Eye (tissue), 1 donor: ENCODE measurements at regions not wholly inside any gene's neighbourhood (a gene's known extent, or its start where the extent isn't known, plus 50 kb on each side); places are given as distances from the start of the nearest gene placed in this dataset.
"Not testable (repeated sequence)": the region's sequence is repeated elsewhere in the genome, so short reads cannot be mapped to it uniquely, and the experiment has no call there.

Experiments used
- DNase-seq: peaks from one replicate; pipeline ENCODE4 v3.0.0-alpha.2; 2015

DNA sequence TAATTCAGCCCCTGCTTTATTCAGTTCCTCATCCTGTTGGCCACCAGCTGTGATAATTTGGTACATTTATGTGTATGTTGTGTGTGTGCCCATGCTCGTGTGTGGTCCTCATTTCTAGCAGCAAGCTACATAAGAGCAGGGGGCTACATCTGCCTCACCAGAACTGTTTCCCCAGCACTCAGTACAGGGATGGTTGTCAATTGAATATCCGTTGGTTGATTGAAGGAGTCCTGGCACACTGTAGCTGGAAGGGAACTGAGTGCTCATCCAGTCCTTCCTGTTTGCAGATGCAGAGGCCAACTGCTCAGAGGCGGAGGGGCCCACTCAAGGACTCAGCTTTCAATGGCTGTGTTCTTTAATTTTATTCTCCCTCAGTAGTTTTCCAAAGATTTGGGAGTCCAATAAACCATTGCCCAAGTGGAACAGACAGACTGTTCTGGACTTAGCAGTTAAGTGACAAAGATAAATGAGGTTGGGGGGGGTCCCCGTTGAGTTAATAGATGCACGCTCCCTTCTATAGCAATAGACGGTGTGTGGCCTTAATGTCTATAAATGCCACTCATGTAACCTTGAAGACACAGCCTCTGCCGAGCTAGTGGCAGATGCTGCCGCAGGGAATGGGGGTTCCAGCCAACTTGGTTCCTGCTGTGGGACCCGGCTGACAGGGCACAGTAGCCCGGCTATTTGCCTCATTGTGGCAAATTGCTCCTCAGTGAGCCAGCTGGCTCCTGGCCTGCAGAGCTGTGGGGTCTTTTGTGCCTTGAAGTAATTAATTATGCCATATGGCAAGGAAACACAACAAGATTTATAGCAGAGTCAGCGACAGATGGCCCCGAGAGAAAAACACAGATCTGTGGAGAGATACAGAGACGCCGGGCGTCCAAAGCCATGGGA is 71.4 kb upstream of the GRK3 start:
- DNase-seq, result peak; percentile 77

DNA sequence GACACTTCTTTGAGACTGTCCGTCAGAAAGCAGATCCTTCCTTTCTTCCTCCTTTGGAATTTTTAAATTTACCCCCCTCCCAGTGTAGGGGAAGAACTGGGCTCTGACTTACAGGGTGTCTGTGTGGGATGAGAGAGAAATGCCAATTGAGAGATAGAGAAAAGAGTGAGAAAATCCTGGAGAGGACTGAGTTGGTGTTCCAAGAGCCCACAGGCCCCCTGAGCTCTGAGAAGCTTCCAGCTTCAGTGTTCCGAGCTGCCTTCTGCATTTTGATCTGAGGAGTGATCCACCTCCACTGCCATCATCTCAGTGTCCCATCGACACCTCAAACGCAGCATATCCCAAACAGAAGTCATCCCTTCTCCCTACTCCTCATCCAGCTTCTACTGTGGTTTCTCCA is 70.7 kb upstream of the GRK3 start:
- no peak for DNase-seq

DNA sequence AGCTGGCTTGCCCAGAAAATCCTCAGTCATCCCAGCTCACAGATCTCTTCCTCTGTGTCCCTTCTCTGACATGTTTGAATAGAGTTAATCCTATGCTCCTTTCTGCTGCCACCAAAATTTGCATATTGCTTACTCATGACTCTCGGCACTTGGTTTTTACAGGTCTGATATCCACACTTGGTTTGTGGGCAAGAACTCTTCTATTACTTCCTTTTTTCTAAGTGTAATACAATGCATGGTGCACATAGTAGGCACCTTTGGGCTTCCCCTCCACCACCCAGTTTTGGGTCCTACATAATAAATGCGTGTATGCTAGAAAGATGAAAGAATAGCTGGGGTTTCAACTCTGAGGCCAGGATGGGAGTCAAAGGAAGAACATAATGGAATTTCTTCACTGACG is 69.7 kb upstream of the GRK3 start:
- no peak for DNase-seq

DNA sequence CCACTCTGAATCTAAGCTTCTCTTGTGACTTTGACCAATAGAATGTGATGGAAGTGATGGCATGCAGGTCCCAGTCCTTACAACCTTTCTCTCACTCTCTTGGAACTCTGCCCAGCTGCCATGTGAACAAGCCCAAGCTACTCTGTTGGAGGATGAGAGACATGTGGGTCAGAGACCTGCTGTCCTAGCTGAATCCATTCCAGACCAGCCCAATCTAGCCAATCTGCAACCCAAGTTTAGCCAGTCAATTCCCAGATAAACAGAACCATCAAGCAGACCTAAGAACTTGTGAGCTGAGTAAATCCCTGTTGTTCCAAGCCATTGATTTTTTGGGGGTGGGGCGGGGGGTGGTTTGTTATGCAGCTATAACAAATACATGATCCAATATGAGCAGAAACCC is 69.2 kb upstream of the GRK3 start:
- no peak for DNase-seq

DNA sequence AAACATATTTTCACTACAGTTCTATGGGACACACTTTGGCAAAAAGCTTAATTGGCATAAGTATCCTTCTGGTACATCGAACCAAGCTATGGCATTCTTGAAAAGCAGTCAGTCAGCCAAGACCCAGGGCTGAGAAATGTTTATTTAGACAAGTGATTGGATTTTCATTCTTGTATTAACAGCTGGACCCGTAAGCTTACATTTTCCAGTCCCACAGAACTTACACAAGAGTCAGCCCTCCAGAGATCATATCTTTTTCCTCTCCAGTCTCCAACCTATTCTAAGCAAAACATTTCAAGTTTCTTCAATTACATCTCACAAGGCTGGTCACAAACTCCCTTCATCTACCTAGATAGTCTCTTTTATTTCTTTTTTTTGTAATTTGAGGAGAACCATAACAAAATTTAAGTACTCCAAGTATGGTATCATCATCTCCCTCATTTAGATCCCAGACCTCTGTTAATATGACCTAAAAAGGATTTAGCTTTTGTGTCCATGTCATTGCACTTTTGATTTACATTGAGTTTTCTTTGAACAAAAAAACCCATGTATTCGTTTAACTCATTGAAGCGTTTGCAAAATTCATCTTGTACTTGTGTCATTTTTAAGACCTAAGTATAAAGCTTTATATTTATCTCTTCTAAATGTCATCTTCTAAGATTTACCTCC is 67.9 kb upstream of the GRK3 start:
- no peak for DNase-seq

DNA sequence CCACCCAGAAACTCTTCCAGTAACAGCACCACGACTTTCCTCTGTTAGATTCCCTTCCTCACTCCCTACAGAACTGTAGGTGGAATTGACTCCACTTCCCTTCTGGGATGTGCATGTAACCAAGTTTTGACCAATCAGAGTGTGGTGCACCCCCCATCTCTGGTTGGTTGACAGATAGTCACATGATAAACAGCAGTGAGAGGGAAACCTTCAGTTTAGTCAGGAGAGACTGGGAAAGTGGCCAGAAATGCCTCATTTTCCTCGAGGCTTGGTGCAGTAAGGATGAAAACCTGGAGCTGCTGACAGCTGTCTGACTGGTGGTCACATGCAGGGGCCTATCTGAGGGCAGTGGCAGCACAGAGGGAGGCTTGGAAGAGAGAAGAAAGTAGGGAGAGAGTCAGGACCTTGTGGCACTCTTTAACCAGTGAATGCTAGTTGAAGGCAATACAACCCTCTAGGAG is 67.3 kb upstream of the GRK3 start:
- no peak for DNase-seq

DNA sequence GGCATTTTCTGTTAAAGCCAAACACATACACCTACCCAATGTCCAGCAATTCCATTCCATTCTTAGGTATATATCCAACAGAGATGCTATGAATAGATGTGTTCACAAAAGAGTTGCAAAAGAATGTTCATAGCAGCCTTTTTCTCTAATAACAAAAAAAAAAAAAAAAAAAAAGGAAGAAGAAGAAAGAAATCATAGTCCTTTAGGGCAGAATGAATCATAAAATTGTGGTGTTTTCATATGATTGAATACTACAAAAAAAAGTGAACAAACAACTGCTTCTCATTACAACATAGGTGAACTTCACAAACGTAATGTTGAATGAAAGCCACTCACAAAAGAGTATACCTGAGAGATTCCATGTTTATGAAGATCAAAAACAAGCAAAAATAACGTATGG is 66.8 kb upstream of the GRK3 start:
- DNase-seq, result no peak

DNA sequence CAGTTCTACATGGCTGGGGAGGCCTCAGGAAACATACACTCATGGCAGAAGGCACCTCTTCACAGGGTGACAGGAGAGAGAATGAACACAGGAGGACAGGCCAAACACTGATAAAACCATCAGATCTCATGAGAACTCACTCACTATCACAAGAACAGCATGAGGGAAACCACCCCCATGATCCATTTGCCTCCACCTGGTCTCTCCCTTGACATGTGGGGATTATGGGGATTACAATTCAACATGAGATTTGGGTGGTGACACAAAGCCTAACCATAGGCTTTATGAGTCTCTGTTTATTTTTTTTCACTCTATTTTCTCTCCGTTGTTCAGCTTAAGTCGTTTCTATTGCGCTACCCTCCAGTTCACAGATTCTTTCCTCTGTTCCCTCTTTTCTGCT is 63.8 kb upstream of the GRK3 start:
- not testable (repeated sequence) for DNase-seq

DNA sequence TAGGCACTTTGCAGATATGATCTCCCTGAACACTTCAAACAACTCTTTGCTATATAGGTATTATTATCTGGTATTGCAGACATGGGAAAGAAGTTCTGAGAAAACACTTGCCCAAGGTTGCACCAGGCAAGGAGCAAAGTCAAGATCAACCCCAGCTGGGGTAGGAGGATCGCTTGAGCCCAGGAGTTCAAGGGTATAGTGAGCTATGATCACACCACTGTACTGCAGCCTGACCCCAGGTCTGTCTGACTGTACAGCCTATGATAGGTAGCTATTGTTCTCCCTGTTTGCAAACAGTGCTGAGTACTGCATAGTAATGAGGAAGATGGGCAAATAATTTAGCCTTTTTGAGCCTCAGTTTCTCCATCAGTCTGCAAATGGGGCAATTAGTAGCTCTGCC is 60.5 kb upstream of the GRK3 start:
- peak; percentile 10 for DNase-seq

DNA sequence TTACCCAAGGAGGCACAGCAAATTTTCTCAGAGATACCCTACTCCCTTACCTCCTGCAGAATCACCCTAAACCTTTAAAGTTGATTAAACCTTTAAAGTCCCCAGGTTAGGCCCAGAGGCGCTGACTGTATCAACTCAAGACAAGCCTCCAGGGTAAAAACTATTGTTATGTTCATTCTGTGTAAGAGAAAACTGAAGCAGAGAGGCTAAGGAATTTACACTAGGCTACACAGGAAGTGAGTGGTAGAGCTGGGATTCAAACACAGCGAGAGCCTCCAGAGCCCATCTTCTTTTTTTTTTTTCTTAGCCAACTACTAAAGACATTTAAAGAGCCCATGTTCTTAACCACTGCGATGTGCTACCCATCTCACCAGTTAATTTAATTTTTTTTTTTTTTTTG is 56.3 kb upstream of the GRK3 start:
- DNase-seq, result no peak

DNA sequence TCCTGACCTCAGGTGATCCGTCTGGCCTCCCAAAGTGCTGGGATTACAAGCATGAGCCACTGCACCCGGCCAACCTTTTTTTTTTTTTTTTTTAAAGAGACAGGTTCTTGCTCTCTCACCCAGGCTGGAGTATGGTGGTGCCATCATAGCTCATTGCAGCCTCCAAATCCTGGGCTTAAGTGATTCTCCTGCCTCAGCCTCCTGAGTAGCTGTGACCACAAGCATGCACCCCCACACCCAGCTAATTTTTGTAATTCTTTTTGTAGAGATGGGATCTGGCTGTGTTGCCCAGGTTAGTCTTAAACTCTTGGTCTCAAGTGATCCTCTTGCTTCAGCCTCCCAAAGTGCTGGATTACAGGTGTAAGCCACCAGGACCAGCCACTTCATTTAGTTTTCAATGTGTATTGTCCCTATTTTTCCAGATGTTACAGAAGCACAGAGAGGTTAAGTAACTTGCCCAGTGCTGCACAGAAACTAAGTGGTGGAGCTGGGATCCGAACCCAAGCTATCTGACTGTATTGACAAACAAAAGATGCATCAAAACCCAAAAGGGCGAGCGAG is 55.6 kb upstream of the GRK3 start:
- no peak for DNase-seq

DNA sequence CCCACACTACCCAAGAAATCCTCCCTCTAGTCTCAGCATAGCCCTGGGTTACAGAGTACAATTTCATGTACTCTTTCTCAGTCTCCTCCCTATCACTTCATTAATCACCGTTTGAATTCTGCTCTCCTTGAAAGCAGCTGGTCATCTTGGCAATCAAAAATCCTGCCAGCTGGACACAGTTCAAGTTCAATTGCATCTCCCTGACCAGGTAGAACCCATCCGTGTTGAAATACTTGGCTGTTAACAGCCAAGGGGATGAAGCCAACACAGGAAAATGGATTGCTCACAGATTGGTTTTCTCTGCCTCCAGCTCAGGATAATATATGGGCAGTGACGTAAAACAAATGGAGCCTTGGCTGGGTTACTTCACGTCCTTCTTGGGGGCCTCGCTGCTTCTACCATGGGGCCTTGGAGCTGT is 55.1 kb upstream of the GRK3 start:
- no peak for DNase-seq

DNA sequence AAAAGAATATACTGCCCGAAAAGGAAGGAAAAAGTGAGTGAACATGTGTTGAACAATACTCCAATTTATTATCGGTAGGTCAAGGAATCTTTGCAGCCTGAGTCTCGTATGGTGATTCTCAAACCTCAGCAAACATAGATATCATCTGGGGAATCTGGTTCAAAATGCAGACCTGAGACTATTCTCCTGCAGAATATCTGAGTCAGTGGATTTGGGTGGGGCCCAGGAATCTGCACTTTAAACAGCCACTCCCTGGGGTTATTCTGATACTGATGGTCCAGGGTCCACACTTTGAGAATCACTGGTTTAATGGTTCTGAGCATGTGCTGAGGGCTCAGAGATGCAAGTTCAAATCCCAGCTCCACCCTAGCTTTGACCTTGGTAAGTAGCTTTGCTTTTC is 53.6 kb upstream of the GRK3 start:
- no peak for DNase-seq

DNA sequence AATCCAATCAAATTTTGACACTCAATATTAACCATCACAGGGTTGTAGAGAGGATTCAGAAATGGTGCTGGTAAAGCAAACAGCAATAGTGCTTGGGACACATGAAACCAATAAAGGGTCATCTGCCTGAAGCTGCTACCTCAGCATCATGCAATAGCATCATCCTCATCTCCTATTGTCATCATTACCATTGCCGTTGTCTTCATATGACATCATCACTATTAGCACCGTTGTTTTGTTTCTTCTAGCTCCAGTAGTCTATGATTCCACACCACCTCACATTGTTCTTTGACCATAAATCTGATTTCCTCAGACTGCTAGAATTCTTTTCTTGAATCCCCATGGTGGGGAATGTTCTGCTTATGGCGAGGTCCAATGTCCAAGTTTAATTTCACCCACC is 52.8 kb upstream of the GRK3 start:
- DNase-seq, result no peak

DNA sequence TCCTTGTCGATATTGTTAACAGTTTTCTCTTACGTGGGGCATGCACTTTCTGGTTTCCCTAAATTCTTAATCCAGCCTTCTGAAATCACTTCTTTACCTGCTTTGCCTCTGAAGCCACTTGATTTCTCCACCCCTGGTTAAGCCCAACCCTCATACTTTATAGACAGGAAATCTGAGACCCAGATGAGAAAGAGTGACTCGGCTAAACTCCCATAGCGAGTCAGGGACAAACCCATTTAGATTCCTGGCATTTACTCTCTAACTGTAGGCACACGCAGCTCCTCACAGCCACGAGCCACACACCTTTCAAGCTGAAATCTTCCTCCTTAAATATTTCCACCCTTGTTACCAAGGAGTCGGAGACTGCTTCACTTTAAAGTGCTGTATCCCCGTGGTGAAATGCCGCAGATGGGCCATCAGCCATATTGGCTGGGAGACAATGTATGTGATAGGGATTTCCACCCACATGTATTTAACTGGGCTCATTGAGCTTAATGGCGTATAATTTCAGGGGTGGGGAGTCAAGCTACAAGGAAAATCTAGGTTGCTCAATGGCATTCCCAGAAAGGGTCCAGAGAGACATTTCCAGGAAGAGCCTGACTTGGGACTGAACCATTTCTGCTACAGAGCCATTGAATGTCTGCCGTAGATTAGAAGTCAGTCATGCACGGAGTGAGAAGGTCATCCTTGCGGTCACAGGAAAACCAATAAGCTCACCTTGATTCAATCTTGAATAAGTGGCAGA is 49.9 kb upstream of the GRK3 start:
- DNase-seq, result no peak
